ENCODE measurements at regions not wholly inside any gene's neighbourhood (a gene's known extent, or its start where the extent isn't known, plus 50 kb on each side); places are given as distances from the start of the nearest gene placed in this dataset.

GRCh38 chr12:124410354-124411175, 115.7 kb downstream of the RFLNA start:
- DNase-seq, result no peak

- DNase-seq, result no peak
Measured at GRCh38 chr12:124408822-124409517, 114.1 kb downstream of the RFLNA start.

- no peak for DNase-seq
Measured at GRCh38 chr12:124407074-124407473, 112.2 kb downstream of the RFLNA start.

GRCh38 chr12:124406043-124406442, 111.2 kb downstream of the RFLNA start:
- DNase-seq, result no peak

GRCh38 chr12:124405592-124405991, 110.7 kb downstream of the RFLNA start:
- no peak for DNase-seq

GRCh38 chr12:124405151-124405550, 110.3 kb downstream of the RFLNA start:
- no peak for DNase-seq

- DNase-seq, result no peak
Measured at GRCh38 chr12:124404162-124404784, 109.4 kb downstream of the RFLNA start.

- no peak for DNase-seq
Measured at GRCh38 chr12:124403273-124403672, 108.4 kb downstream of the RFLNA start.

- no peak for DNase-seq
Measured at GRCh38 chr12:124402248-124403066, 107.6 kb downstream of the RFLNA start.

- no peak for DNase-seq
Measured at GRCh38 chr12:124401704-124402221, 106.9 kb downstream of the RFLNA start.

GRCh38 chr12:124400124-124400523, 105.2 kb downstream of the RFLNA start:
- no peak for DNase-seq

GRCh38 chr12:124399622-124400021, 104.7 kb downstream of the RFLNA start:
- DNase-seq, result no peak

GRCh38 chr12:124398578-124399227, 103.8 kb downstream of the RFLNA start:
- no peak for DNase-seq

GRCh38 chr12:124397807-124398577, 103.1 kb downstream of the RFLNA start:
- no peak for DNase-seq

GRCh38 chr12:124397399-124397679, 102.4 kb downstream of the RFLNA start:
- DNase-seq, result no peak

GRCh38 chr12:124396544-124397398, 101.9 kb downstream of the RFLNA start:
- DNase-seq, result no peak

- no peak for DNase-seq
Measured at GRCh38 chr12:124395986-124396385, 101.1 kb downstream of the RFLNA start.

- DNase-seq, result no peak
Measured at GRCh38 chr12:124395284-124395752, 100.4 kb downstream of the RFLNA start.

GRCh38 chr12:124394462-124395128, 99.7 kb downstream of the RFLNA start:
- no peak for DNase-seq

GRCh38 chr12:124393831-124394230, 98.9 kb downstream of the RFLNA start:
- DNase-seq, result no peak
